SK-MEL-5 (cell line): ENCODE measurements at regions not wholly inside any gene's neighbourhood (a gene's known extent, or its start where the extent isn't known, plus 50 kb on each side); places are given as distances from the start of the nearest gene placed in this dataset.
"Not testable (repeated sequence)": the region's sequence is repeated elsewhere in the genome, so short reads cannot be mapped to it uniquely, and the experiment has no call there.

Experiments
- DNase-seq: peaks from one replicate; pipeline ENCODE4 v3.0.0-alpha.2; 2016; ENCODE audit warnings: low read depth, low spot score
- in situ Hi-C: cut with HindIII; loops from 2 replicates; pipeline ENCODE4 v1.10.0; 2016; ENCODE audit warnings: low sequenced_read_pairs, high pct_unique_total_duplicates, low pct_unique_long_range_greater_than_20kb

DNA sequence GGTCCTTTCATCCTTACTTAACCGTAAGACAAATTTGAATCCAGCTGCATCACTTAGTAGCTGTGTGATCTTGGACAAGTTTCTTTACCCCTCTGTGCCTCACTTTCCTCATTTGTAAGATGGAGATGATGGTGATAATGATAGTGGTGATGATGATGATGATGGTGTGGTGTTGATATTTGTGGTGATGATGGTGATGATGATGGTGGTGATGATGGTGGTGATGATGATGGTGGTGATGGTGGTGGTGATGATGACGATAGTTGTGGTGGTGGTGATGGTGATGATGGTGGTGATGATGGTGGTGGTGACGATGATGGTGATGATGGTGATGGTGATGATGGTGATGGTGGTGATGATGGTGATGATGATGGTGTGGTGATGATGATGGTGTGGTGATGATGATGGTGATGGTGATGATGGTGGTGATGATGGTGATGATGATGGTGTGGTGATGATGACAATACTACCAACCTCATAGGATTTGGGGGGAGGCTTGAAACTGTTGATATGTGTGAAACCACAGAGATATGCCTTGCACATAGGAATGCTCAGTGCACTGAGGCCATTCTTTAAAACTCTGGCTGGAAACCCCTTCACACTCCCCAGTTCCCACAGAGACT is 233.2 kb downstream of the LY86 start:
- no peak for DNase-seq
- in situ Hi-C loops: no loop called here

DNA sequence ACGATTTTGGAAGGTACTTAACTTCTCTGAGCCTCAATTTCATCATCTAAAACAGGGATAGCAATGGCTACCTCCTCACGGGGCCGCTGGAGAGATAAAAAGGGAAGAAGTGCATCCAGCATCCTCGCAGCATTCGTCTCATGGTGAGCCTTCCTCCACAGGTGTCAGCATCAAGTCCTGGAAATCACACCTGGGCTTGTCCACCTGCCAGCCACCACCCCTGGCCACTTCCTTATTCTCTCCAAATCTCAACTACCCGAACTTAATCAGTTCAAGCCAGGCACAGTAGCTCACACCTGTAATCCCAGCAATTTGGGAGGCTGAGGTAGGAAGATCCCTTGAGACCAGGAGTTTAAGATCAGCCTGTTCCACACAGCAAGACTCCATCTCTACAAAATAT is 234.5 kb downstream of the LY86 start:
- no peak for DNase-seq
- in situ Hi-C loops: no loop called here

GRCh38 chr6:6823568-6824224 is 235.2 kb downstream of the LY86 start:
- in situ Hi-C loops: no loop called here
- DNase-seq: no peak

DNA sequence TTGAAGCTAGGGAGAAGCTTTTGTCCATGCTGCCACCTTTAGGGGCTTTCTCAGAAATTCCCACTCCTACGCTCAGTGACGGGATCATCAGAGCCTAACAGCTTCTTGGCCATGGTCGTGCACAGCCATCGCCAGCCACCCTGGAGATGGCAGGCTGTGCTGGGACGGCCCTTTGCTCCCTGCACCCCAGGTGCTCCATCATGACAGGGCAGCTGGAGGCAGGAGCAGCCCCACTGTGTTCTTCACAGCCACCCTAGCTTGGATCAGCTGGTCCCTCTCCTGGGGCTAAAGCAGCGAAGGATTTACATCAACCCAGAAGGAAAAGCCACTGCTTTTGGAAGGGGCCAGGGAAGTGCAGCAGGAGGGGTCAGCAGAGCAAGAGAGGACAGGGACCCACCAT is 235.9 kb downstream of the LY86 start:
- in situ Hi-C loops: no loop called here
- no peak for DNase-seq

GRCh38 chr6:6825193-6825784 is 236.8 kb downstream of the LY86 start:
- in situ Hi-C loops: no loop called here
- no peak for DNase-seq

DNA sequence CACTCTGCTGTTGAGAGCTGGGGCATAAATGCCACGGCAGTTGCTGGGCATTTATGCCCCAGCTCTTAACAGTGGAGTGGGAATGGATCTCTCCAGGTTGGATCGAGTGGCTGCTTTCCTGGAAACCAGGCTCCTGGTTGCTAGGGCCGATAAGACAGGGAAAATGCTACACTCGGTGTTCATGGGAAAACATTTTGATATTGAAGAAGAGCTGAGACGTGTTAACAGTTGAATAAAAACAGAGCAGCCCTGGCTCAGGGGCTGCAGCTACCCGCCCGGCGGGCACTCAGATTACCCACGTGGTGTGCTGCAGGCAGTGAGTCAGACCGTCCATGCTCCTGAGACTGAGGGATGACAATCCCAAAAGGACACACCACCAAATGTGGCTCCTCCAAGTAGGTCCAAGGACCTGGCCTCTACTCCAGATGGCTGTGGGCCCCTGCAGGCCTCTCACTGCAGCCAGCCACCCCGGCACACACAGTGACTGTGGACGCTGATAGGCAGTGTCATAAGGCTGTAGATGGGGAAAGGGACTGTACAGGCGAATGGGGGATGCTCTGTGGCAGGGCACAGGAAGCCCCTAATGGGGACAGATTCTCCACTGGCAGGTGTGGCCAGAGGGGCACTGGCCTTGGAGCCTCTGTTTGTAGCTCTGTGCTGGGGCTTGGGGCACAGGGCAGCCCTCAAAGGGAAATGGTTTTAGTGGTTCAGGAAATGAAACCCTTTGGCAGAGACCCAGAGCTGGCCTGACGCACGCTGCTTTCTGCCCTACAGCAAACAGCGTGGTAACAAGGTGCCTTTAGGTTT is 237.8 kb downstream of the LY86 start:
- DNase-seq: peak; percentile 73
- in situ Hi-C loops: no loop called here

GRCh38 chr6:6826961-6827360 is 238.4 kb downstream of the LY86 start:
- no peak for DNase-seq
- in situ Hi-C loops: no loop called here

GRCh38 chr6:6829872-6830685 is 241.6 kb downstream of the LY86 start:
- in situ Hi-C loops: no loop called here
- no peak for DNase-seq

GRCh38 chr6:6830686-6831063 is 242.2 kb downstream of the LY86 start:
- in situ Hi-C loops: not testable (repeated sequence)

GRCh38 chr6:6832439-6832838 is 243.9 kb downstream of the LY86 start:
- DNase-seq: no peak
- in situ Hi-C loops: no loop called here

More at GRCh38 chr6:6830686-6831063, 242.2 kb downstream of the LY86 start:
- DNase-seq: not testable (repeated sequence)

DNA sequence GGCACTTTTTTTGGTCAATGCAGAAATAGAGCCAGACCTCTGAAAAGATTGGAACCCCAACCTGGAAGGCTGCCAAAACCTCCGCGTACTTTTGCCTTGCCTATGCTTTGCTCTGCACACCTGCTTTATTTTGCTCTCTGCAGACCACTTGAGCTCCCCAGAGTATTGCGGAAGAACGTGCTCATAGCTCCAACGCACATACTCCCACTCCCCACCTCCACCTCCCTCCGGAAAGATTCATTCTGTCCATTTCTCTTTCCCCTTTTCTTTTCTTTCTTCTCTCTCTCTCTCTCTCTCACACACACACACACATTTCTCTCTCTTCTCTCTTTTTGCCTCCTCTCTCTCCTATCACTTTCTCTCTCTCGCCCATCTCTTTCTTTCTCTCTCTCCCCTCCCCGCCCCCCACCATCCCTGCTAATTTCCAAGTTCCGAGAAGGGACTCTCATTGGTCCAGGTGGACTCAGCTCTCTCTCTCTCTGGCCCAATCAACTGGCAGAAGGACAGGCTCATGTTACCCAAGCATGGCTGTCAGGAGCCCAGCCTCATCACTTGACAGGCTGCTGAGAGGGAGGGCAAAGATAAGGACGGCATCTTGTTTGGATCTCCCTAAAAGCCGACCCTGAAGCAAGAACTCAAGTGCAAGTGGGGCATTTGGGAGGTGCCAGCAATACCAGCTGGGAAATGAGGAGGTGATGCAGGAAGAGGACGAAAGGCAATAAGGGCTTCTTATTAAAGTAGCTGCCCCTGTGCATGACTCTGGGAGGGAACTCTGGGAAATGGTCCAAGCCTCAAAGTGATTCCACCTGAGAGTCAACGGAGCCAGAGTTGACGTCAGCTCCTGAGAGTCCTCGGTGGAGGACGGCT is 246.1 kb downstream of the LY86 start:
- DNase-seq: no peak
- in situ Hi-C loops: no loop called here

DNA sequence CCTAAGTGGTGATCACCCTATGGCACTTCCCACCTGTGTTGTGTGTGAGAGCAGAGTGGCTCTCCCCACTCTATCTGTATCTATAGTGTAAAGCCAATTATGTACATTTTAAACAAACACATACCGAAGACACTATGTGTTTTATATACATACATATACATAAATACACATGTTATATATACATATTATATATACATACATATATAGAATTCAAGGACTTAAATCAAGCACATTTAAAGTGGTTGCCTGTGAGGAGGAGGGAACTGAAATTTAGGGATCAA is 246.6 kb downstream of the LY86 start:
- in situ Hi-C loops: no loop called here

DNA sequence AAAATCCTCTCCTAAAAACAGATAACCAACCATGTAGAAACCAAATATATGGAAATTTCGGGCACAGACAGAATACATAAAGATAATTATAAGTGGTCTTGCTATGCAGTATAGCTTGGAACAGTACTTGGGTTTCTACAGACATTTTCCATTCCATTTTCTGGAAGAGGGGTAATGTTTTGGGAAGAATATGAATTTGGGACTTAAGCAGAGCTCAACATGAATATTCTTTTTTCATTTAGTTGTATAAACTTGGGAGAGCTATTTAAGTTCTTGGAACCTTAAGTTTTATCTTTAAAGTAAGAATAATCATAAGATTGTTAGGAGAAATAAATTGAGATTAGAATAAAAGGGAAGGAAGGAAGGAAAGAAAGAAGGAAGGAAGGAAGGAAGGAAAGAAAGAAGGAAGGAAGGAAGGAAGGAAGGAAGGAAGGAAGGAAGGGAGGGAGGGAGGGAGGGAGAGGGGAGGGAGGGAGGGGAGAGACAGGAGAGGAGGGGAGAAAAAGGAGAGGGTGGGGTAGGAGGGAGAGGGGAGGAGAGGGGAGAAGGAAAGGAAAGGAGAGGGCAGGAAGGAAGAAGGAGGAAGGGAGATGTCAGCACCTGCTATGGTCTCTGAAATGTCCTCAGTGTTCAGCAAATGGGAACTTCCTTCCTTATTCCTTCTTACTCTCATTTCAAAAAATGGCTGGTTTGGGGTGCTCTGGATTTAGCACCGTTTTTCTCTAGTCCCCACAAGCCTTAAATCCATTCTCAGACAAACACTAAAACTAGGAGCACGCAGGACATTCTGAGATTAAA is 248.3 kb downstream of the LY86 start:
- in situ Hi-C loops: no loop called here

More for the DNA sequence above, 246.6 kb downstream of the LY86 start:
- DNase-seq: no peak

DNA sequence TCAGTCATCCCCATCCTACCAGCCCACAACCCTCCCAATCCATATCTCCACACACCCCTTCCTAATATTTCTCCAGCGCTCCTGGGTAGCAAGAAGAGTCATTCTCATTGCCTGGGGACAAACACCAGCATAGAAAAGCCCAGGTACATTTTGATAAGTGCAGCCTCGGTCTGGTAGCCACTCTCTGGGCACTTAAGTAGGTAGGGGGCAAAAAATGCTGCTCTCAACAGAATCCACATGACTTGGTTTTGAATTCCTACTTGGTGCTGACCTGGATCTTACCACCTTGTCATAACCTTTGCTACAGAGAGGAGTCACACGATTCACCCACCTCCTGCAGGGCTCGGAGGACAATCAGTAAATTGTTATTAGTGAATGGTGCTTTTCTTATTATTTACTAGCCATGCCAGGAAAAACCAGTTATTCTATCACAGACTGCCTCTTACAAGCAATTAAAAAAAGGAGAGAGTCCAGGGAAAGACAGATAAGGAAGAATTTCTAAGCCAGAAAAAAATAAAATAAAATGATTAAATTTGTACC is 249.1 kb downstream of the LY86 start:
- in situ Hi-C loops: no loop called here
- peak; percentile 91 for DNase-seq

More for the DNA sequence above, 248.3 kb downstream of the LY86 start:
- DNase-seq: no peak

GRCh38 chr6:6840831-6841291 is 252.3 kb downstream of the LY86 start:
- no peak for DNase-seq
- in situ Hi-C loops: no loop called here

- in situ Hi-C loops: no loop called here
- peak; percentile 47 for DNase-seq
Measured at GRCh38 chr6:6841571-6841970, 253.1 kb downstream of the LY86 start.
